GM23338 (cell line): ENCODE measurements at regions not wholly inside any gene's neighbourhood (a gene's known extent, or its start where the extent isn't known, plus 50 kb on each side); places are given as distances from the start of the nearest gene placed in this dataset.

ENCODE experiments used
- ATAC-seq: fragments of 200-7000 bp; cut with Tn5 transposase; 3 replicates; pipeline ENCODE4 v1.9.1; 2020
- DNase-seq: peaks from one replicate; pipeline ENCODE4 v3.0.0-alpha.2; 2015; ENCODE audit warnings: low spot score
- H2AFZ ChIP-seq: fragments of 200-600 bp; sonication (generic); 2 replicates; pipeline ENCODE4 v1.8.0; 2016; ENCODE audit warnings: antibody characterized with exemption, mild to moderate bottlenecking, moderate library complexity
- H3F3A ChIP-seq: fragments of 200-600 bp; sonication (generic); replicated peaks from 2 replicates; pipeline ENCODE4 v1.8.0; 2017; ENCODE audit warnings: antibody characterized with exemption, mixed run types, low read depth
- H3K27ac ChIP-seq: fragments of 200-600 bp; sonication (generic); 2 replicates; pipeline ENCODE4 v1.6.1; 2016; ENCODE audit warnings: low read depth
- H3K27me3 ChIP-seq: fragments of 200-600 bp; sonication (generic); 2 replicates; pipeline ENCODE4 v1.8.0; 2016; ENCODE audit warnings: mild to moderate bottlenecking, mixed run types, moderate library complexity; ENCODE audit not compliant: insufficient read depth
- H3K36me3 ChIP-seq: fragments of 200-600 bp; sonication (generic); 2 replicates; pipeline ENCODE4 v1.8.0; 2016; ENCODE audit warnings: mild to moderate bottlenecking; ENCODE audit not compliant: insufficient read depth
- H3K4me1 ChIP-seq: fragments of 200-600 bp; sonication (generic); 2 replicates; pipeline ENCODE4 v1.8.0; 2016; ENCODE audit warnings: mild to moderate bottlenecking, moderate library complexity; ENCODE audit not compliant: insufficient read depth
- H3K4me2 ChIP-seq: fragments of 200-600 bp; sonication (generic); 2 replicates; pipeline ENCODE4 v1.7.1; 2017; ENCODE audit warnings: mixed run types
- H3K4me3 ChIP-seq: fragments of 200-600 bp; sonication (generic); 2 replicates; pipeline ENCODE4 v1.6.1; 2016; ENCODE audit warnings: mixed run types
- H3K79me2 ChIP-seq: fragments of 200-600 bp; sonication (generic); replicated peaks from 2 replicates; pipeline ENCODE4 v1.8.0; 2017; ENCODE audit warnings: mild to moderate bottlenecking; ENCODE audit not compliant: insufficient read depth
- H3K9me2 ChIP-seq: fragments of 200-600 bp; sonication (generic); 2 replicates; pipeline ENCODE4 v1.8.0; 2017; ENCODE audit not compliant: insufficient read depth
- H4K20me1 ChIP-seq: fragments of 200-600 bp; sonication (generic); replicated peaks from 2 replicates; pipeline ENCODE4 v1.8.0; 2017; ENCODE audit warnings: mild to moderate bottlenecking; ENCODE audit not compliant: insufficient read depth
- H3K27ac Mint-ChIP-seq: 2 replicates; pipeline ENCODE4 v1.8.0; 2020; ENCODE audit warnings: inconsistent platforms, mild to moderate bottlenecking, moderate library complexity, mixed read lengths
- H3K27me3 Mint-ChIP-seq: 3 replicates; pipeline ENCODE4 v1.8.0; 2022; ENCODE audit warnings: low read depth, mild to moderate bottlenecking, moderate library complexity, mixed read lengths, inconsistent platforms; ENCODE audit not compliant: insufficient read depth, poor library complexity
- H3K36me3 Mint-ChIP-seq: 3 replicates; pipeline ENCODE4 v1.8.0; 2021; ENCODE audit warnings: low read depth, mild to moderate bottlenecking, inconsistent platforms, moderate library complexity, mixed read lengths
- H3K4me1 Mint-ChIP-seq: 3 replicates; pipeline ENCODE4 v1.8.0; 2020; ENCODE audit warnings: mild to moderate bottlenecking, inconsistent platforms, mixed read lengths
- H3K4me3 Mint-ChIP-seq: 3 replicates; pipeline ENCODE4 v1.8.0; 2021; ENCODE audit warnings: moderate library complexity, mild to moderate bottlenecking, inconsistent platforms, mixed read lengths
- H3K9me3 Mint-ChIP-seq: 3 replicates; pipeline ENCODE4 v1.8.0; 2020; ENCODE audit warnings: moderate library complexity, mild to moderate bottlenecking, inconsistent platforms, mixed read lengths
- CREB1 ChIP-seq: fragments of 250-450 bp; sonication (Bioruptor Pico); IDR thresholded peaks from 2 replicates; pipeline ENCODE4 v1.5.0; 2020; ENCODE audit warnings: low read depth, mild to moderate bottlenecking, moderate library complexity
- EZH2 ChIP-seq: fragments of 200-600 bp; sonication (generic); IDR thresholded peaks from one replicate; pipeline ENCODE4 v1.8.0; 2017; ENCODE audit warnings: antibody characterized with exemption, mild to moderate bottlenecking, low read depth; ENCODE audit not compliant: unreplicated experiment
- EZH2phosphoT487 ChIP-seq: fragments of 200-600 bp; sonication (generic); IDR thresholded peaks from one replicate; pipeline ENCODE4 v1.8.1; 2018; ENCODE audit warnings: antibody characterized with exemption; ENCODE audit not compliant: unreplicated experiment
- JUNB ChIP-seq: IDR thresholded peaks from one replicate; pipeline ENCODE4 v1.6.1; 2016; ENCODE audit warnings: antibody characterized with exemption; ENCODE audit not compliant: unreplicated experiment
- NANOG ChIP-seq: IDR thresholded peaks from 2 replicates; pipeline ENCODE4 v1.6.1; 2016; ENCODE audit warnings: antibody characterized with exemption, borderline replicate concordance
- POLR2AphosphoS5 ChIP-seq: IDR thresholded peaks from 2 replicates; pipeline ENCODE4 v1.6.1; 2016; ENCODE audit warnings: antibody characterized with exemption, low read depth
- REST ChIP-seq: IDR thresholded peaks from one replicate; pipeline ENCODE4 v1.6.1; 2018; ENCODE audit warnings: antibody characterized with exemption; ENCODE audit not compliant: unreplicated experiment
- STAT1 ChIP-seq: IDR thresholded peaks from one replicate; pipeline ENCODE4 v1.6.1; 2016; ENCODE audit warnings: antibody characterized with exemption; ENCODE audit not compliant: unreplicated experiment
- ZNF114 ChIP-seq: fragments of 250-450 bp; sonication (Bioruptor Pico); IDR thresholded peaks from 2 replicates; pipeline ENCODE4 v1.5.0; 2020; ENCODE audit warnings: mild to moderate bottlenecking, moderate library complexity
- ZNF462 ChIP-seq: fragments of 250-450 bp; sonication (Bioruptor Pico); IDR thresholded peaks from 2 replicates; pipeline ENCODE4 v1.5.0; 2020; ENCODE audit warnings: mild to moderate bottlenecking, moderate library complexity

- TF ChIP-seq REST = no peak
Observed at GRCh38 chr6:140604786-140605185, 1230.3 kb upstream of the CITED2 start (continued).

- ATAC-seq (no peak), DNase-seq (no peak)
- no peaks in the 10 kb centered on the region for H3K36me3 ChIP-seq
- H2AFZ ChIP-seq = no peak overlapping the region
- Mint-ChIP-seq H3K27ac (no peak overlapping the region), H3K4me1 (no peaks in the 10 kb centered on the region), H3K9me3 (no peaks in the 10 kb centered on the region; the same call in 2 of the 3 replicates), H3K27me3 (no peaks in the 10 kb centered on the region), H3K4me3 (no peak overlapping the region), H3K36me3 (no peaks in the 10 kb centered on the region)
- H3K27ac ChIP-seq = no peak overlapping the region
- TF ChIP-seq ZNF462 (CRISPR knock-in tag) (no peak), EZH2phosphoT487 (no peak), ZNF114 (no peak), STAT1 (no peak), CREB1 (CRISPR knock-in tag) (no peak), JUNB (no peak), NANOG (no peak), POLR2AphosphoS5 (no peak), EZH2 (no peak)
- no peak overlapping the region for H3K4me2 ChIP-seq
- no peaks in the 10 kb centered on the region for H4K20me1 ChIP-seq
- no peak overlapping the region for H3K4me3 ChIP-seq
- no peaks in the 10 kb centered on the region for H3K79me2 ChIP-seq
- H3F3A ChIP-seq = no peaks in the 10 kb centered on the region
- H3K9me2 ChIP-seq = 0 out of 2 replicates have a peak, but pooled peaks cover 2% of the 10 kb centered on the region
- peaks cover 4% of the 10 kb centered on the region; the same call in 1 of the 2 replicates for H3K4me1 ChIP-seq
- H3K27me3 ChIP-seq = no peaks in the 10 kb centered on the region
Observed at GRCh38 chr6:140602431-140603248, 1228.2 kb upstream of the CITED2 start.
